ENCODE measurements at regions not wholly inside any gene's neighbourhood (a gene's known extent, or its start where the extent isn't known, plus 50 kb on each side); places are given as distances from the start of the nearest gene placed in this dataset.

- Histone ChIP-seq H3K9ac (ENCODE audit: insufficient read depth, low read length) (no peak overlapping the region), H3K4me3 (replicated peaks in 1 of 4; ENCODE audit: control extremely low read depth in 1 of 4, insufficient read depth in 1 of 4, low read depth in 3 of 4, low read length in 4 of 4) (no peak overlapping the region), H4K20me1 (ENCODE audit: control insufficient read depth, extremely low read depth, insufficient read depth, low read length) (no peaks in the 10 kb centered on the region), H3K36me3 (ENCODE audit: control insufficient read depth, insufficient read depth, low read length) (no peaks in the 10 kb centered on the region), H3K27me3 (ENCODE audit: control insufficient read depth, insufficient read depth, low read length) (no peaks in the 10 kb centered on the region), H3K9me3 (ENCODE audit: control insufficient read depth, insufficient read depth, low read depth, low read length) (no peaks in the 10 kb centered on the region), H3K4me1 (ENCODE audit: control insufficient read depth, extremely low read depth, insufficient read depth, low read length) (no peaks in the 10 kb centered on the region), H3K4me2 (ENCODE audit: extremely low read depth, insufficient read depth, low read length) (no peak overlapping the region), H2AFZ (ENCODE audit: low read length) (no peak overlapping the region), H3K79me2 (ENCODE audit: control insufficient read depth, insufficient read depth, low read length) (no peaks in the 10 kb centered on the region), H3K27ac (ENCODE audit: insufficient read depth, low read length) (no peak overlapping the region)
- DNase-seq (ENCODE audit: low read depth in 2 of 2) = no peak
- TF ChIP-seq CTCF (conservative IDR thresholded peaks at IDR 0.05 in 1 of 2, IDR thresholded peaks at IDR 0.05 in 1 of 2; ENCODE audit: low read depth in 1 of 2, low read length in 2 of 2) (no peak), EZH2 (IDR thresholded peaks at IDR 0.05; ENCODE audit: low read length, missing control alignments) (no peak)
Observed at GRCh38 chr18:26709897-26710296, 155.6 kb downstream of the AQP4 start.

GRCh38 chr18:26708806-26709716 is 156.4 kb downstream of the AQP4 start:
- Histone ChIP-seq H3K9me3 (ENCODE audit: control insufficient read depth, insufficient read depth, low read depth, low read length) (no peaks in the 10 kb centered on the region), H4K20me1 (ENCODE audit: control insufficient read depth, extremely low read depth, insufficient read depth, low read length) (no peaks in the 10 kb centered on the region), H3K27ac (ENCODE audit: insufficient read depth, low read length) (no peak overlapping the region), H3K36me3 (ENCODE audit: control insufficient read depth, insufficient read depth, low read length) (no peaks in the 10 kb centered on the region), H3K79me2 (ENCODE audit: control insufficient read depth, insufficient read depth, low read length) (no peaks in the 10 kb centered on the region), H3K4me1 (ENCODE audit: control insufficient read depth, extremely low read depth, insufficient read depth, low read length) (no peaks in the 10 kb centered on the region), H3K4me2 (ENCODE audit: extremely low read depth, insufficient read depth, low read length) (no peak overlapping the region), H3K4me3 (replicated peaks in 1 of 4; ENCODE audit: control extremely low read depth in 1 of 4, insufficient read depth in 1 of 4, low read depth in 3 of 4, low read length in 4 of 4) (no peak overlapping the region), H2AFZ (ENCODE audit: low read length) (no peak overlapping the region), H3K27me3 (ENCODE audit: control insufficient read depth, insufficient read depth, low read length) (no peaks in the 10 kb centered on the region), H3K9ac (ENCODE audit: insufficient read depth, low read length) (no peak overlapping the region)
- no peak for TF ChIP-seq CTCF (conservative IDR thresholded peaks at IDR 0.05 in 1 of 2, IDR thresholded peaks at IDR 0.05 in 1 of 2; ENCODE audit: low read depth in 1 of 2, low read length in 2 of 2)
- TF ChIP-seq EZH2 (IDR thresholded peaks at IDR 0.05; ENCODE audit: low read length, missing control alignments) = no peak
- DNase-seq (ENCODE audit: low read depth in 2 of 2) = no peak

DNA sequence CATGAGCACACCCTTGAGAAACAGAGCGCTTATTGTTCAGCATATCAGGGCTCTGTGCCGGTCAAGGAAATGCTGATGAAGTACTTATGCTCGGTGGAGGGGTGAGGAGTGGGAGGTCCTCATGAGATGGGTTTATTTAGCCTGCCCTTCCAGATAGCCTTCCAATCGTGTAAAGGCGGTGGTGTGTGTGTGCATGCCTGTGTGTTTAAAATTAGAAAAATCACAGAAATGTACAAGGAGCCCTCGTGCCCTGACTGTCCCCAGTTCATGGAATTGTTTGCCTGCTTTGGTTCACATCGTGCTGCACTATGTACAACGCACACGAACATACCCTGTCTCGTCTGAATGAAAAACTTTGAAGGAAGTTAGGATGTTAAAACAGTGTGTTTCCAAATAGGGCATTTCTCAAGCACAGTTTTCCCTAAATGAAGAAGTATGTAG is 158.6 kb downstream of the AQP4 start:
- no peaks in the 10 kb centered on the region for H3K36me3 ChIP-seq (ENCODE audit: control insufficient read depth, insufficient read depth, low read length)
- no peak for DNase-seq (ENCODE audit: low read depth in 2 of 2)
- no peak overlapping the region for H3K9ac ChIP-seq (ENCODE audit: insufficient read depth, low read length)
- H2AFZ ChIP-seq (ENCODE audit: low read length) = no peak overlapping the region
- TF ChIP-seq CTCF (conservative IDR thresholded peaks at IDR 0.05 in 1 of 2, IDR thresholded peaks at IDR 0.05 in 1 of 2; ENCODE audit: low read depth in 1 of 2, low read length in 2 of 2) (no peak), EZH2 (IDR thresholded peaks at IDR 0.05; ENCODE audit: low read length, missing control alignments) (no peak)
- H3K9me3 ChIP-seq (ENCODE audit: control insufficient read depth, insufficient read depth, low read depth, low read length) = no peaks in the 10 kb centered on the region
- H3K27me3 ChIP-seq (ENCODE audit: control insufficient read depth, insufficient read depth, low read length) = no peaks in the 10 kb centered on the region
- H3K27ac ChIP-seq (ENCODE audit: insufficient read depth, low read length) = no peak overlapping the region
- H3K4me3 ChIP-seq (replicated peaks in 1 of 4; ENCODE audit: control extremely low read depth in 1 of 4, insufficient read depth in 1 of 4, low read depth in 3 of 4, low read length in 4 of 4) = no peak overlapping the region
- H3K4me1 ChIP-seq (ENCODE audit: control insufficient read depth, extremely low read depth, insufficient read depth, low read length) = no peaks in the 10 kb centered on the region
- H4K20me1 ChIP-seq (ENCODE audit: control insufficient read depth, extremely low read depth, insufficient read depth, low read length) = no peaks in the 10 kb centered on the region
- H3K79me2 ChIP-seq (ENCODE audit: control insufficient read depth, insufficient read depth, low read length) = no peaks in the 10 kb centered on the region
- H3K4me2 ChIP-seq (ENCODE audit: extremely low read depth, insufficient read depth, low read length) = no peak overlapping the region

Data from fibroblast of lung (primary cell).